Osteocyte (in vitro differentiated cells): ENCODE measurements at regions not wholly inside any gene's neighbourhood (a gene's known extent, or its start where the extent isn't known, plus 50 kb on each side); places are given as distances from the start of the nearest gene placed in this dataset.

Experiments used
- DNase-seq: peaks from one replicate; pipeline ENCODE4 v3.0.0; 2021; ENCODE audit warnings: mixed read lengths; ENCODE audit not compliant: unreplicated experiment; ENCODE audit errors: extremely low spot score
- H3K27ac Mint-ChIP-seq: one replicate; pipeline ENCODE4 v1.8.0; 2021; ENCODE audit warnings: mild to moderate bottlenecking, mixed read lengths; ENCODE audit not compliant: unreplicated experiment
- H3K27me3 Mint-ChIP-seq: one replicate; pipeline ENCODE4 v1.8.0; 2021; ENCODE audit warnings: mixed read lengths; ENCODE audit not compliant: unreplicated experiment
- H3K36me3 Mint-ChIP-seq: one replicate; pipeline ENCODE4 v1.8.0; 2021; ENCODE audit warnings: mixed read lengths; ENCODE audit not compliant: unreplicated experiment
- H3K4me1 Mint-ChIP-seq: one replicate; pipeline ENCODE4 v1.8.0; 2021; ENCODE audit warnings: mixed read lengths; ENCODE audit not compliant: unreplicated experiment
- H3K4me3 Mint-ChIP-seq: one replicate; pipeline ENCODE4 v1.8.0; 2021; ENCODE audit warnings: mild to moderate bottlenecking, moderate library complexity, mixed read lengths; ENCODE audit not compliant: unreplicated experiment
- H3K9me3 Mint-ChIP-seq: one replicate; pipeline ENCODE4 v1.8.0; 2021; ENCODE audit warnings: mixed read lengths; ENCODE audit not compliant: unreplicated experiment
- CTCF ChIP-seq: fragments of 200-600 bp; sonication (generic); IDR thresholded peaks from 2 replicates; pipeline ENCODE4 v1.5.0; 2021; ENCODE audit warnings: antibody characterized with exemption, mild to moderate bottlenecking, moderate library complexity

GRCh38 chr6:10330515-10330914, 84.4 kb downstream of the TFAP2A start:
- Mint-ChIP-seq H3K9me3 (no peaks in the 10 kb centered on the region), H3K4me1 (no peaks in the 10 kb centered on the region), H3K36me3 (no peaks in the 10 kb centered on the region), H3K27ac (no peak overlapping the region), H3K27me3 (no peaks in the 10 kb centered on the region), H3K4me3 (no peak overlapping the region)
- TF ChIP-seq CTCF: no peak
- DNase-seq: no peak

GRCh38 chr6:10323018-10323417, 91.9 kb downstream of the TFAP2A start:
- Mint-ChIP-seq H3K9me3 (peaks cover 4% of the 10 kb centered on the region), H3K27ac (no peak overlapping the region), H3K4me1 (peaks cover 9% of the 10 kb centered on the region), H3K36me3 (no peaks in the 10 kb centered on the region), H3K4me3 (no peak overlapping the region), H3K27me3 (no peaks in the 10 kb centered on the region)
- no peak for TF ChIP-seq CTCF
- DNase-seq: no peak

GRCh38 chr6:10320291-10320690, 94.6 kb downstream of the TFAP2A start:
- Mint-ChIP-seq H3K4me1 (peaks cover 23% of the 10 kb centered on the region), H3K27ac (no peak overlapping the region), H3K9me3 (peaks cover 4% of the 10 kb centered on the region), H3K36me3 (no peaks in the 10 kb centered on the region), H3K4me3 (no peak overlapping the region), H3K27me3 (no peaks in the 10 kb centered on the region)
- no peak for DNase-seq
- no peak for TF ChIP-seq CTCF

GRCh38 chr6:10316373-10316721, 98.5 kb downstream of the TFAP2A start:
- Mint-ChIP-seq H3K4me3 (peak overlapping the region; percentile 57), H3K27me3 (no peaks in the 10 kb centered on the region), H3K36me3 (no peaks in the 10 kb centered on the region), H3K27ac (peak overlapping the region; percentile 86), H3K4me1 (peaks cover 16% of the 10 kb centered on the region), H3K9me3 (peaks cover 4% of the 10 kb centered on the region)
- TF ChIP-seq CTCF: no peak
- DNase-seq: peak; percentile 88

GRCh38 chr6:10315658-10316372, 99.1 kb downstream of the TFAP2A start:
- Mint-ChIP-seq H3K36me3 (no peaks in the 10 kb centered on the region), H3K9me3 (peaks cover 4% of the 10 kb centered on the region), H3K4me3 (peak overlapping the region; percentile 57), H3K27ac (peak overlapping the region; percentile 86), H3K27me3 (no peaks in the 10 kb centered on the region), H3K4me1 (peaks cover 16% of the 10 kb centered on the region)
- no peak for TF ChIP-seq CTCF
- no peak for DNase-seq
